ENCODE measurements at regions not wholly inside any gene's neighbourhood (a gene's known extent, or its start where the extent isn't known, plus 50 kb on each side); places are given as distances from the start of the nearest gene placed in this dataset.

GRCh38 chr18:47758000-47758399 is 172.5 kb downstream of the SMAD2 start:
- CTCF ChIA-PET: interaction anchor here (1.4 to 4.6 kb wide), 4 partner anchors 13 to 543 kb away, joined by 4 to 41 read pairs (median 28); no protein-coding TSS in a partner anchor

GRCh38 chr18:47756364-47757016 is 174.0 kb downstream of the SMAD2 start:
- CTCF ChIA-PET: interaction anchor here (0.6 to 4.6 kb wide), 19 partner anchors 9 to 706 kb away, joined by 3 to 41 read pairs (median 3); no protein-coding TSS in a partner anchor
- TF ChIP-seq CTCF (IDR thresholded peaks at IDR 0.05; ENCODE audit: control extremely low read depth, extremely low read depth, low read depth, missing control alignments): peak; percentile 99
- POLR2A ChIA-PET: no interaction called here
- peak; percentile 67 for DNase-seq (ENCODE audit: extremely low spot score)

More at GRCh38 chr18:47758000-47758399, 172.5 kb downstream of the SMAD2 start:
- POLR2A ChIA-PET: no interaction called here
- no peak for DNase-seq (ENCODE audit: extremely low spot score)
- TF ChIP-seq CTCF (IDR thresholded peaks at IDR 0.05; ENCODE audit: control extremely low read depth, extremely low read depth, low read depth, missing control alignments): peak; percentile 3

- DNase-seq (ENCODE audit: extremely low spot score): no peak
- ChIA-PET CTCF (interaction anchor here (0.6 to 4.6 kb wide), 43 partner anchors 10 to 738 kb away, joined by 3 to 41 read pairs (median 3); no protein-coding TSS in a partner anchor), POLR2A (no interaction called here)
- no peak for TF ChIP-seq CTCF (IDR thresholded peaks at IDR 0.05; ENCODE audit: control extremely low read depth, extremely low read depth, low read depth, missing control alignments)
Measured at GRCh38 chr18:47755102-47755456, 175.4 kb downstream of the SMAD2 start.

- TF ChIP-seq CTCF (IDR thresholded peaks at IDR 0.05; ENCODE audit: control extremely low read depth, extremely low read depth, low read depth, missing control alignments): peak; percentile 94
- ChIA-PET CTCF (interaction anchor here (0.6 to 4.6 kb wide), 43 partner anchors 9 to 738 kb away, joined by 3 to 41 read pairs (median 3); no protein-coding TSS in a partner anchor), POLR2A (no interaction called here)
- DNase-seq (ENCODE audit: extremely low spot score): peak; percentile 74
Measured at GRCh38 chr18:47754311-47755101, 176.0 kb downstream of the SMAD2 start.

- CTCF ChIA-PET: interaction anchor here (1.0 to 4.6 kb wide), 5 partner anchors 10 to 651 kb away, joined by 3 to 40 read pairs (median 12); no protein-coding TSS in a partner anchor
- no peak for TF ChIP-seq CTCF (IDR thresholded peaks at IDR 0.05; ENCODE audit: control extremely low read depth, extremely low read depth, low read depth, missing control alignments)
- POLR2A ChIA-PET: no interaction called here
- no peak for DNase-seq (ENCODE audit: extremely low spot score)
Measured at GRCh38 chr18:47752796-47753645, 177.4 kb downstream of the SMAD2 start.
